ENCODE measurements at regions not wholly inside any gene's neighbourhood (a gene's known extent, or its start where the extent isn't known, plus 50 kb on each side); places are given as distances from the start of the nearest gene placed in this dataset.

GRCh38 chr21:23930565-23930964, 1676.7 kb downstream of the MRPL39 start:
- TF ChIP-seq GATA2 (IDR thresholded peaks at IDR 0.05; ENCODE audit: low read depth, low read length) = no peak
- no peak for TF ChIP-seq GATA3 (IDR thresholded peaks at IDR 0.05; ENCODE audit: low read depth, low read length)

GRCh38 chr21:23921670-23922418, 1685.4 kb downstream of the MRPL39 start:
- no peak for TF ChIP-seq GATA3 (IDR thresholded peaks at IDR 0.05; ENCODE audit: low read depth, low read length)
- TF ChIP-seq GATA2 (IDR thresholded peaks at IDR 0.05; ENCODE audit: low read depth, low read length) = no peak

GRCh38 chr21:23900727-23901126, 1706.6 kb downstream of the MRPL39 start:
- TF ChIP-seq GATA3 (IDR thresholded peaks at IDR 0.05; ENCODE audit: low read depth, low read length) (no peak), GATA2 (IDR thresholded peaks at IDR 0.05; ENCODE audit: low read depth, low read length) (no peak)

- TF ChIP-seq GATA3 (IDR thresholded peaks at IDR 0.05; ENCODE audit: low read depth, low read length) (no peak), GATA2 (IDR thresholded peaks at IDR 0.05; ENCODE audit: low read depth, low read length) (no peak)
Observed at GRCh38 chr21:23899561-23899960, 1707.7 kb downstream of the MRPL39 start.

- TF ChIP-seq GATA2 (IDR thresholded peaks at IDR 0.05; ENCODE audit: low read depth, low read length) (no peak), GATA3 (IDR thresholded peaks at IDR 0.05; ENCODE audit: low read depth, low read length) (no peak)
Observed at GRCh38 chr21:23890652-23891051, 1716.6 kb downstream of the MRPL39 start.

GRCh38 chr21:23887725-23888306, 1719.5 kb downstream of the MRPL39 start:
- no peak for TF ChIP-seq GATA3 (IDR thresholded peaks at IDR 0.05; ENCODE audit: low read depth, low read length)
- no peak for TF ChIP-seq GATA2 (IDR thresholded peaks at IDR 0.05; ENCODE audit: low read depth, low read length)

- no peak for TF ChIP-seq GATA3 (IDR thresholded peaks at IDR 0.05; ENCODE audit: low read depth, low read length)
- TF ChIP-seq GATA2 (IDR thresholded peaks at IDR 0.05; ENCODE audit: low read depth, low read length) = no peak
Observed at GRCh38 chr21:23886828-23887724, 1720.2 kb downstream of the MRPL39 start.

- TF ChIP-seq GATA3 (IDR thresholded peaks at IDR 0.05; ENCODE audit: low read depth, low read length) (no peak), GATA2 (IDR thresholded peaks at IDR 0.05; ENCODE audit: low read depth, low read length) (no peak)
Observed at GRCh38 chr21:23881783-23882182, 1725.5 kb downstream of the MRPL39 start.

- TF ChIP-seq GATA2 (IDR thresholded peaks at IDR 0.05; ENCODE audit: low read depth, low read length) = no peak
- TF ChIP-seq GATA3 (IDR thresholded peaks at IDR 0.05; ENCODE audit: low read depth, low read length) = no peak
Observed at GRCh38 chr21:23876925-23877558, 1730.2 kb downstream of the MRPL39 start.

- no peak for TF ChIP-seq GATA3 (IDR thresholded peaks at IDR 0.05; ENCODE audit: low read depth, low read length)
- no peak for TF ChIP-seq GATA2 (IDR thresholded peaks at IDR 0.05; ENCODE audit: low read depth, low read length)
Observed at GRCh38 chr21:23874271-23874670, 1733.0 kb downstream of the MRPL39 start.

GRCh38 chr21:23861911-23862504, 1745.3 kb downstream of the MRPL39 start:
- no peak for TF ChIP-seq GATA3 (IDR thresholded peaks at IDR 0.05; ENCODE audit: low read depth, low read length)
- TF ChIP-seq GATA2 (IDR thresholded peaks at IDR 0.05; ENCODE audit: low read depth, low read length) = no peak

- no peak for TF ChIP-seq GATA2 (IDR thresholded peaks at IDR 0.05; ENCODE audit: low read depth, low read length)
- no peak for TF ChIP-seq GATA3 (IDR thresholded peaks at IDR 0.05; ENCODE audit: low read depth, low read length)
Observed at GRCh38 chr21:23858878-23859277, 1748.4 kb downstream of the MRPL39 start.

GRCh38 chr21:23853796-23854379, 1753.4 kb downstream of the MRPL39 start:
- TF ChIP-seq GATA3 (IDR thresholded peaks at IDR 0.05; ENCODE audit: low read depth, low read length) (no peak), GATA2 (IDR thresholded peaks at IDR 0.05; ENCODE audit: low read depth, low read length) (no peak)
